ENCODE measurements at regions not wholly inside any gene's neighbourhood (a gene's known extent, or its start where the extent isn't known, plus 50 kb on each side); places are given as distances from the start of the nearest gene placed in this dataset.

DNA sequence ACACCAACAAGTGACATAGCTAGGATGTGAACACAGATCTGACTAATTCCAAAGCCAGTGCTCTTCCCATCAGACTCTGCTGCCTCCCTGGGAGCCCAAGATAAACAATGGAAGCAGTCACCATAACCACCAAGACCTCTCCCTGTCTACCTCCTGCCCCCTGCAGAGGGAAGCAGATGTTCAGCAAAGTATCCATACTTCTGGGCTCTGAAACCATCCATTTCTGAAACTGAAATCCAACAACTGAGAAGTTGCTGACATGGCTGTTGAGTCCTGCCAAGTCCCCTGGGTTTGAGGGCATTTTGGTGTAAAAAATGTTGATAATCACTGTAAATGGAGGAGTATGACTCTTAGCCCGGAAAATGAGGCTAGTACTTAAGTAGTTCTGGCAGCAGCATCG lies 102.1 kb downstream of the TYW3 start:
- no peak for DNase-seq (ENCODE audit: low read depth in 2 of 2)
- H3K4me3 ChIP-seq (replicated peaks in 1 of 2; ENCODE audit: low read depth in 2 of 2, low read length in 2 of 2), result no peak overlapping the region
- TF ChIP-seq, protein P1, sequence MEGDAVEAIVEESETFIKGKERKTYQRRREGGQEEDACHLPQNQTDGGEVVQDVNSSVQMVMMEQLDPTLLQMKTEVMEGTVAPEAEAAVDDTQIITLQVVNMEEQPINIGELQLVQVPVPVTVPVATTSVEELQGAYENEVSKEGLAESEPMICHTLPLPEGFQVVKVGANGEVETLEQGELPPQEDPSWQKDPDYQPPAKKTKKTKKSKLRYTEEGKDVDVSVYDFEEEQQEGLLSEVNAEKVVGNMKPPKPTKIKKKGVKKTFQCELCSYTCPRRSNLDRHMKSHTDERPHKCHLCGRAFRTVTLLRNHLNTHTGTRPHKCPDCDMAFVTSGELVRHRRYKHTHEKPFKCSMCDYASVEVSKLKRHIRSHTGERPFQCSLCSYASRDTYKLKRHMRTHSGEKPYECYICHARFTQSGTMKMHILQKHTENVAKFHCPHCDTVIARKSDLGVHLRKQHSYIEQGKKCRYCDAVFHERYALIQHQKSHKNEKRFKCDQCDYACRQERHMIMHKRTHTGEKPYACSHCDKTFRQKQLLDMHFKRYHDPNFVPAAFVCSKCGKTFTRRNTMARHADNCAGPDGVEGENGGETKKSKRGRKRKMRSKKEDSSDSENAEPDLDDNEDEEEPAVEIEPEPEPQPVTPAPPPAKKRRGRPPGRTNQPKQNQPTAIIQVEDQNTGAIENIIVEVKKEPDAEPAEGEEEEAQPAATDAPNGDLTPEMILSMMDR (IDR thresholded peaks at IDR 0.05; ENCODE audit: low read depth, low read length), result no peak

DNA sequence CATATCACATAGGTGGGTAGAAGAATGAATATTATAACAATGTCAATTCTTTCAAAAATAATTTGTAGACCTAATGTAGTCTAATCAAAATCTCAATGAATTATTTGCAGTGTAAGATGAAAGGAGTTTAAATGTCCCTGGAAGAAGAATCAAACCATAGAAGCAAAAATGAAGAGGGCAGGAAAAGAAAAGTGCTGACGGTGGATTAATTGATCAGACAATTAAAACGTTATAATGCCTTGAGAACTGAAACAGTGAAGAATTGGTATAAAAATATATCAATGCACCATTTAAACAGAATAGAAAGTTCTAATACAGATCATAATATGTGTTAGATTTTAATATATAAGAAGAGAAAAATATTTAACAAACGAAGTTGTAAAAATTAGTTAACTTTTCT lies 109.8 kb downstream of the TYW3 start:
- no peak overlapping the region for H3K4me3 ChIP-seq (replicated peaks in 1 of 2; ENCODE audit: low read depth in 2 of 2, low read length in 2 of 2)
- no peak for DNase-seq (ENCODE audit: low read depth in 2 of 2)
- TF ChIP-seq, protein P1 (IDR thresholded peaks at IDR 0.05; ENCODE audit: low read depth, low read length), result no peak

- no peak for DNase-seq (ENCODE audit: low read depth in 2 of 2)
- H3K4me3 ChIP-seq (replicated peaks in 1 of 2; ENCODE audit: low read depth in 2 of 2, low read length in 2 of 2), result no peak overlapping the region
- TF ChIP-seq, protein P1 (IDR thresholded peaks at IDR 0.05; ENCODE audit: low read depth, low read length), result no peak
These were observed 114.8 kb downstream of the TYW3 start for GRCh38 chr1:74847715-74848114.

GRCh38 chr1:74853756-74854155 lies 120.8 kb downstream of the TYW3 start:
- TF ChIP-seq, protein P1 (IDR thresholded peaks at IDR 0.05; ENCODE audit: low read depth, low read length), result no peak
- no peak for DNase-seq (ENCODE audit: low read depth in 2 of 2)
- no peak overlapping the region for H3K4me3 ChIP-seq (replicated peaks in 1 of 2; ENCODE audit: low read depth in 2 of 2, low read length in 2 of 2)

GRCh38 chr1:74856174-74856573 lies 123.2 kb downstream of the TYW3 start:
- TF ChIP-seq, protein P1 (IDR thresholded peaks at IDR 0.05; ENCODE audit: low read depth, low read length), result no peak
- no peak overlapping the region for H3K4me3 ChIP-seq (replicated peaks in 1 of 2; ENCODE audit: low read depth in 2 of 2, low read length in 2 of 2)
- no peak for DNase-seq (ENCODE audit: low read depth in 2 of 2)

DNA sequence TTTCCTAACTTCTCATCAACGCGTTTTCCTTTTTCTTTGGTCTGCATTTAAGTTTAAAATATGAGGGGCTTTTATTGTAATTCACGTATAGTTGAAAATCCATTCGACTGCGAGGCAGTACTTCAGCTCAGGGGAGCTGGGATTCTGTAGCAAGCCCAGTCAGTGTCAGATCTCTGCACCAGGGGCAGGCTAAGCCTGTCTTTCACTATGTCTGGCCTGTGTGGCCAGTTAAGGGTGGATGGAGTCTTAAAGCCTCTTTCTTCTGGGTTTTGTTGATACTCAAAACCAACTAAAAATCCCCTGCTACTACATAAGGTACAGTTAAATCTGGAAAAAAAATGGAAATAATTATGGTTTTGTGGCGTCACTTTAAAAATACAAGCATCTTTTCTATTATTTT lies 124.7 kb downstream of the TYW3 start:
- TF ChIP-seq, protein P1 (IDR thresholded peaks at IDR 0.05; ENCODE audit: low read depth, low read length), result no peak
- no peak for DNase-seq (ENCODE audit: low read depth in 2 of 2)
- no peak overlapping the region for H3K4me3 ChIP-seq (replicated peaks in 1 of 2; ENCODE audit: low read depth in 2 of 2, low read length in 2 of 2)

- TF ChIP-seq, protein P1 (IDR thresholded peaks at IDR 0.05; ENCODE audit: low read depth, low read length), result no peak
- H3K4me3 ChIP-seq (replicated peaks in 1 of 2; ENCODE audit: low read depth in 2 of 2, low read length in 2 of 2), result no peak overlapping the region
- no peak for DNase-seq (ENCODE audit: low read depth in 2 of 2)
These were observed 125.2 kb downstream of the TYW3 start for GRCh38 chr1:74858136-74858535.
